ENCODE measurements at regions not wholly inside any gene's neighbourhood (a gene's known extent, or its start where the extent isn't known, plus 50 kb on each side); places are given as distances from the start of the nearest gene placed in this dataset.

- TF ChIP-seq GATA2 (IDR thresholded peaks at IDR 0.05; ENCODE audit: low read depth, low read length) (no peak), GATA3 (IDR thresholded peaks at IDR 0.05; ENCODE audit: low read depth, low read length) (no peak)
These were observed 234.9 kb downstream of the TFCP2L1 start for GRCh38 chr2:121049950-121050585.

Data from SH-SY5Y (cell line).